Panc1 (cell line): ENCODE measurements at regions not wholly inside any gene's neighbourhood (a gene's known extent, or its start where the extent isn't known, plus 50 kb on each side); places are given as distances from the start of the nearest gene placed in this dataset.

ENCODE experiments used
- POLR2AphosphoS5 ChIP-seq: IDR thresholded peaks from 2 replicates; pipeline ENCODE4 v1.6.1; 2012; ENCODE audit warnings: mild to moderate bottlenecking, low read depth, low read length, moderate library complexity
- TF ChIP-seq, protein P1 (sequence below): fragments of 450-650 bp; IDR thresholded peaks from 2 replicates; pipeline ENCODE4 v1.5.1; 2017; ENCODE audit warnings: mild to moderate bottlenecking

DNA sequence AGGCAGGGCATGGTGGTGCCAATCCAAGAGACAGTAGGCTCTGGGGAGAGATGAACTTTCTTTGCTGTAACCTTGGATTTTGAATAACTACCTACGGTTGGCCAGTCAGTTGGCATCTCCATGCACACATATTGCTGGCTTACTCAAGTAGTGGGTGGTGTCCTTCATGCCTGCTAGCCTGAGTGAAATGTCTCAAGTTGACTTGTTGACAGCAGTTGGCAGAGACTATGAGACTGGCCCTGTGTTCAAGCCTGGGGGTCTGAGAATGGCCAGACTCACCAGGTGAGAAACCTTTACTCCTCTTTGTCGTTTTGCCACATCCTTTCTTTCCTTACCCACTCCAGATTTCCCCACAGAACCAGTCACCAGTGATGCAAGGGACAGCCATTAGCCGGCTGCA lies 173.3 kb downstream of the MID1IP1 start:
- TF ChIP-seq, protein P1, sequence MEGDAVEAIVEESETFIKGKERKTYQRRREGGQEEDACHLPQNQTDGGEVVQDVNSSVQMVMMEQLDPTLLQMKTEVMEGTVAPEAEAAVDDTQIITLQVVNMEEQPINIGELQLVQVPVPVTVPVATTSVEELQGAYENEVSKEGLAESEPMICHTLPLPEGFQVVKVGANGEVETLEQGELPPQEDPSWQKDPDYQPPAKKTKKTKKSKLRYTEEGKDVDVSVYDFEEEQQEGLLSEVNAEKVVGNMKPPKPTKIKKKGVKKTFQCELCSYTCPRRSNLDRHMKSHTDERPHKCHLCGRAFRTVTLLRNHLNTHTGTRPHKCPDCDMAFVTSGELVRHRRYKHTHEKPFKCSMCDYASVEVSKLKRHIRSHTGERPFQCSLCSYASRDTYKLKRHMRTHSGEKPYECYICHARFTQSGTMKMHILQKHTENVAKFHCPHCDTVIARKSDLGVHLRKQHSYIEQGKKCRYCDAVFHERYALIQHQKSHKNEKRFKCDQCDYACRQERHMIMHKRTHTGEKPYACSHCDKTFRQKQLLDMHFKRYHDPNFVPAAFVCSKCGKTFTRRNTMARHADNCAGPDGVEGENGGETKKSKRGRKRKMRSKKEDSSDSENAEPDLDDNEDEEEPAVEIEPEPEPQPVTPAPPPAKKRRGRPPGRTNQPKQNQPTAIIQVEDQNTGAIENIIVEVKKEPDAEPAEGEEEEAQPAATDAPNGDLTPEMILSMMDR = no peak
- no peak for TF ChIP-seq POLR2AphosphoS5
